GM21447 (cell line): ENCODE measurements at regions not wholly inside any gene's neighbourhood (a gene's known extent, or its start where the extent isn't known, plus 50 kb on each side); places are given as distances from the start of the nearest gene placed in this dataset.
"Not testable (repeated sequence)": the region's sequence is repeated elsewhere in the genome, so short reads cannot be mapped to it uniquely, and the experiment has no call there.

Experiments used
- ATAC-seq: cut with Tn5 transposase; IDR thresholded peaks from one replicate; pipeline ENCODE4 v1.9.1; 2021; ENCODE audit not compliant: unreplicated experiment

DNA sequence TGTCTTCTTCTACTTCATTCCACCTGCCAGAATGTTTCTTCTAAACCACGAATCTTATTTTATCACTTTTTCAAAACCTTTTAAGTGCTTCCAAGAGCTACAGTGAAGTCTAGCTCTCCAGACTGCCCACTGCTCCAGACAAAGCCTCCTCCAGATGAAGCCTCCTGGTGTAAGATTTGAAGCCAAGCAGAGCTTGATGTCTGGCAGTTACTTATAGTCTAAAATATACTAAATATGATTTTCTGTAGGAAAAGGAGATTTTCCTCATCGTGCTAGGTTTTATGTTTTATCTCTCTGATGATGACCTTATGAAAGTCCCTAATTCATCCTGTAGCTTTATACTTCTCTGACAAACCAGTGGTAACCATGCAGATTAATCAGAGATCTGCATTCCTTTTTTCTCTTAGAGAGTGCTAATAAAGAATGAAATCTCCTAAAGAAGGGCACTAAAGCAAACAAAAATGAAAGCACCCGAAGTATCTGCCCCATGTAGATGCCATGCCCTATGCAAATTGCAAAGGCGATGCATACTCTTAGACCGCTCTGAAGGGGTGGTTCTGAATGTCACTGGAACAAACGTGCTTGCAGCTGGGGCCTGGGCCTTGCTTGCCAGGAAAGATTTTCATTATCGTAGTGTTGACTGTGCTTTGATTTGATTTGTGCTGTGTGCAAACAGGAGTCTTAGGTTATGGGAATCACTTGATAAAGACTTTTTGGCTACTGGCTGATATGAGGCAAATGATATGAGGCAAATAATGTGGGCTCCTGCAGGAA lies 314.2 kb downstream of the PID1 start:
- no peak for ATAC-seq

DNA sequence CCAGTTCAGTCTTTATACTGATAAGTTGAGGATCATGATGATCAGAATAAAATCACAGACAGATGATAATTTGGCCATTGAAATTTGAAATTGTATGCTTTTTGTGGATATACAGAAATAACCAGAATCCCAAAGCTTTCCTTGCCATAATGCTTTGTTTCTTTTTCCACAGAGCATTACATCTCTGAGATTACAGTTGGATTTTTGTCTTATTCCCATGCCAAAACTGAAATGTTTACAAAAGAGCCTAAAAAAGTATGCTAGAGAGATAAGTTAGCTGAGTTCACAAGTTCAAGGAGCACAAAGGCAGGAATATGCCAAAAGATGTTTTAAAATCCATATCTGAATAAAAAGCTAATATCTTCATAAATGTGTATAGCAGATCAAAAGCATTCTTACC lies 321.3 kb downstream of the PID1 start:
- no peak for ATAC-seq

DNA sequence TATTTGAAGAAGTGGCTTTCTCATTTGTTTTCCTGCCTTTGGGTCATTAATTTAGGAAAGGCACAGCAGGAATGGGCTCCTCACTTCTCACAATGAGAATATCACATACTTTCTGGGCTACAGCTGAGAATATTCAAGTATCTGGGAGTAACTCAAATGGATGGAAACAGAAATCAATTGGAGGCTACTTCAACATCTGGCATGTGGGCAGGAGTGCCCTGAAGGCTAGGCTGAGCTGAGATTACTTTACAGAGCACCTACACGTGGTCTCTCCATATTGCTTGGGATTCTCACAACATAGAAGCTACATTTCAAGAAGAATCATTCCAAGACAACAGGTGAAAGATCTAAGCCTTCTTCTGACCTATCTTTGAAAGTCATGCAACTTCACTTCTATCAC lies 325.4 kb downstream of the PID1 start:
- ATAC-seq = no peak

DNA sequence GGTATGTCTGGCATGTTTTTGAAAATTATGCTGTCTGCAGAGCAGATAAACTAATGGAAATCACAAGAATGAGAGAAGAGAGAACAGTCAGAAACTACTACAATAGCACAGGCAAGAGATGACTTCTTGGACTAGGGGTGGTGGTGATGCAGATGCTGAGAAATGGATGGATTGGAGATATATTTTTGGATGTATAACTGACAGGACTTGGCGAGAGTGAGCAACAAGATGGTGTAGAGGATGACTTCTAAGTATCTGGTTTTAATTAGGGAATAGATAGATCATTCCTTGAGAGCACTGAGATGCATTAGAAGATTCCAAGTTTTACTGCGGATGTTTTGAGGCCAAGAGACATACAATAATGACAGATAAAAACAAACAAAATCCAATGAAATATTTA lies 328.2 kb downstream of the PID1 start:
- ATAC-seq = no peak

DNA sequence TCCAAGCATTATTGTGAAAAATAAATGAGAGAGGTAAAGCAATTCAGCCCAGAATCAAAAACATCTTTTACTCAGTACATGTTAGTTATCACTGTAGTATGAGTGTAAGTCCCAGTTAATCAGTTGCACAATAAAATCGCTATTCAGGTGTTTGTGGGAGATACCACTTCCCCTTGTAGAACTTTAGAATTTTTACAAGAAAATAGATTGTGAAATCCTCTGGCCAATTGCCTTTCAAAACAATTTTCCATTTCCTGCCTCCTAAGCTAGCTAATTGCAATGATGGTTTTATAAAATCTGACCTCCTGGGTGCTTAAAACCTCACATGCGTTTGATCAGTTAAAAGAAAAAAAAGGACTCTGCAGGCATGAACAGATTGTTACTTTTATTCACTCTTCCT lies 332.5 kb downstream of the PID1 start:
- ATAC-seq = no peak

DNA sequence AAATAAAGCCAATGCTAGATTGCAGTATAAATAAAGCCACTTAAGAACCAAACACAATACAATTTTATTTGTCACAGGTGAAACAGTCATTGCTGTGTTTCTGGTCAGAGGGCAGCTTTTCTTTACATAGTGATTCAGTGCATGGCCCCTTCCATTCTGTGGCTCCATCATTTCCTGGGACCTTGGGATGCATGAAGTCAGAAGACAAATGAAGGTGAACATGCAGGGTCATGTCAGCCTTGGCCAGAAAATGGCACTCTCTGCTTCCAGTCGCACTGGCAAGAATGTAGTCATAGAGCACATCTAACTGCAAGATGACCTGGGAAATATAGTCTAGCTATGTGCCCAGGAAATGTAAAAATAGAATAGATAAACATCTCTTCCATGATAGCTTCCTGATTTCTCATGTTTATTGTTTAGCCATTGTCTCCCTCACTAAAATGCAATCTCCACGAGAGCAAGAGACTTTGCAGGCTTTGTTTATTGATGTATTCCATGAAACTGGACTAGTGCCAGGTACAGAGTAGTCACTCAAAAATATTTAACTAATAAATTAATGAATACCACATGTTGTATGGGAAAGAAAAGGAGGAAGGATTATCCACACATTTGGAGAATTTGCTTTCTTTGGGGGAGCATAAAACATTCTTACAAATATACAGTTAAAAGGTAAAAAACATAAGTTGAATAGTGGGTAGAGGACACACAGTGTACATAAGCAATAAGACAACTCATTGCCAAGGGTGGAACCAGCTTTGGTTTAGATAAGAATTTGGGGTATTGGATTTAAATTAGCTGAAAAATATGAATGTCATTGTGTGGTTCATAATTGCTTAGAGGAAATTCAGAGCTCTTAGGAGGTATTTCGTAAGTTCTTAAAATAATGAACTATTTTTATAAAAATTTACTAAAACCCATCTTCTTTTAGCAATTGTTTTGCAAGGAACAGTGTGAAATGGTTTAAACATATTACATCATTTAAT lies 343.8 kb downstream of the PID1 start:
- ATAC-seq = no peak

DNA sequence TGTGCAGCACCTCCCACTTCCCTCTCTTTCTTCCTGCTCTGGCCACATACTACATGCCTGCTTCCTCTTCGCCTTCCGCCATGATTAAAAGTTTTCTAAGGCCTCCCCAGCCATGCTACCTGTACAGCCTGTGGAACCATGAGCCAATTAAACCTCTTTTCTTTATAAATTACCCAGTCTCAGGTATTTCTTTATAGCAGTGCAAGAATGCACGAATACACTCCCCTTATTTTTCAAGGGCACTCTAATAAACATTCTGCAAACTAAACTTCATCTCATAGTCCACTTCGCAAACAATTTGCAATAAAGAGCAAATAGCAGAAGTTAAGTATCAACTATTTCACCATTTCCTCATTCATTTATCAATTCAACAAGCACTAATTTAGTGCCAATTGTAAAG lies 351.3 kb downstream of the PID1 start:
- ATAC-seq = no peak

DNA sequence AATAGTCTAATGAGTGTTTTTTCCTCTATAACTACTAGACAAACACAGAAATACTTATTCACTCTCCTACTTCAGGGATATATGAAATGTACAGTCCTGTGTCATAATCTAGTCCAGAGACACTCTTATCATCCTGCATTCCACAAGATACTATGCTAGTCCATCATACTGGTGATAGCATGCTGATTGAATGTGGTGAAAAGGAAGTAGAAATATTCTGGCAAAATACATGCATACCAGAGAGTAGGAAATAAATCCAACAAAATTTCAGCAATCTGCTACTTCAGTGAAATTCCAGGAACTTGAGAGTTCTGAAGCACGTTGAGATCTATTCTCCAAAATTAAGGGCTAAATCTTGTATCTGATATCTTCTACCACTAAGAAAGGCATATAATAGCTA lies 353.9 kb downstream of the PID1 start:
- no peak for ATAC-seq

DNA sequence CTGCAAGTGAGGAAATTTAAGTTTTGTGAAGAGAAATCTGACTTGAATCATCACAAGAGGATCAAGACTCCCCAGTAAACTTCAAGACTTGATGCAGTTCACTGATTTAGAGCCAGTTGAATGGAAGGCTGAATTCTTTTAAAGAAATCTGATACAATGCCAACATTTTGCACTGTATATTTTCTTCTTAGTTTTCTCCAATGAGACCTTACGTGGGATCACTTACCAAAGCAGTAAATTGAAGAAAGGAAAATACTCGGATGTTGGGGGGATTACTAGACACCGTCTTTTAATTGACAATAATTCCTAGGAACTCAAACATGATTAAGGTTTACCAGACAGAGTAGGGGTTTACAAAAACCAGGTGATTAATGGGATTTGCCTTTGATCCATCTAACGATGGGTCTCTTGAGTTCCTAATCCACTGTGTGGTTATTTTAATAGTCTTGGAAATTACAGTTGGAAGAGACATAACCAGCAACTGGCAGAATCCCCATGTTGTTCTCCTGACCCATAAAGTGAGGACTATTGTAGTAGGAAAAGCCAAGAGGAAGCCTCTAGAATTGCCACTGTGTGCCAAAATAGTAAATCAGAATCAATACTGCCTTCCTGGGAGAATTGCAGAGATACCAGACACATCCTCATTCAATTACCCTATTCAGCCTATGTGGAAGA lies 354.5 kb downstream of the PID1 start:
- no peak for ATAC-seq

DNA sequence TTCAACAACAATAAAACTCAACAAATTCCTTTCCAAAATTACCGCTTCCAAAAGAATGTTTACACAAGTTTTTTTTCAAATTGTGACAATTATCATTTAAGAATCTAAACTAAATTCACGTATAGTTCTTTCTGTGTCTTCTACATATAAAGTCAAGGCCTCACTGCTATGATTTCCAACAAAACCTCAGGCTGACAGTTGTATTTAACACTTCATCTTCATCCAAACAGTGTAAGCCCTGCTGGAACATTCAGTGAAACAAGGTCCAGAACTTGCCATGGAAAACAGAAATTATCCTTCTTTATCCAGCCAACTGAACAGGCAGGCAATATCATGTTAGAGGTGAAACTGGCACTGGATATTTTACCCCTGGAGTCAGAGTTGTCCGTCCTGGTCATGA lies 357.9 kb downstream of the PID1 start:
- ATAC-seq = no peak

DNA sequence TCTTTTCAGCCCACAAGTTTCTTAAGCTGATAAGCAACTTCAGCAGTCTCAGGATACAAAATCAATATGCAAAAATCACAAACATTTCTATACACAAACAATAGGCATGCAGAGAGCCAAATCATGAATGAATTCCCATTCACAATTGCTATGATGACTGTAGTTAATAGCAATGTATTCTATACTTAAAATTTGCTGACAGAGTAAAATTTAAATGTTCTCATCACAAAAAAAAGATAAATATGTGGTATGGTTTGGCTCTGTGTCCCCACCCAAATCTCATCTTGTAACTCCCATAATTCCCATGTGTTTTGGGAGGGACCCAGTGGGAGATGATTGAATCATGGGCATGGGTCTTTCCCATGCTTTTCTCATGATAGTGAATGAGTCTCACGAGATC lies 360.2 kb downstream of the PID1 start:
- not testable (repeated sequence) for ATAC-seq

DNA sequence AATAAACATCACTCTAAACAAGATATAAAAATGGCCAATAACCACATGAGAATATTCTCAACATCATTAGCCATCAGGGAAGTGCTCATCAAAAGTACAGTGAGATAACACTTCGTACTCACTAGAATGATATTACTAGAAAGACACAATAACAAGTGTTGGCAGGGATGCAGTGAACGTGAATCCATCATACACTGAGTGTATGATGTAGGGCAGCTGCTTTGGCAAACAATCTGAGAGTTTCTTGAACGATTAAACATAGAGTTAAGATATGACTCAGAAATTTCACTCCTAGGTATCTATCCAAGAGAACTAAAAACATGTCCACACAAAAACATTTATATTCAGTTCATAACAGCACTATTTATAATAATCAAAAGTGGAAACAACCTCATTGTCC lies 368.9 kb downstream of the PID1 start:
- no peak for ATAC-seq

DNA sequence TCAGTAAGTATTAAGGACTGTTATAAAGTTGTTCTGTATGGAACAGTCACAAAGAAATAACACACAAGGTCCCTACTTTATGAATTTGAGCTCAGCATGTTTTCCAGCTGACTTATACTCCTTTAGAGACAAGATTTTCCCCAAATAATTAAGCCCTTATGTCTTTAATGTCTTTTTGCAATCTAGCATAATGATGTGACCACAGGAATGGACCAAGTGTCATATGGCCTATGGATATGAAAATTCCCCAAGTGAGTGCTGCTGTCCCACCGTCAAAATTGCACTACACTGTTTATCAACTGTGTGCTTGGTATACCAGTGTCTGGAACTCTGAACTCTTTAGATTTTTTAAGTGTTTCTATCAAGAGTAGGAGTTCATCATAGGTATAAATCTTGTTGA lies 369.6 kb downstream of the PID1 start:
- ATAC-seq = no peak

DNA sequence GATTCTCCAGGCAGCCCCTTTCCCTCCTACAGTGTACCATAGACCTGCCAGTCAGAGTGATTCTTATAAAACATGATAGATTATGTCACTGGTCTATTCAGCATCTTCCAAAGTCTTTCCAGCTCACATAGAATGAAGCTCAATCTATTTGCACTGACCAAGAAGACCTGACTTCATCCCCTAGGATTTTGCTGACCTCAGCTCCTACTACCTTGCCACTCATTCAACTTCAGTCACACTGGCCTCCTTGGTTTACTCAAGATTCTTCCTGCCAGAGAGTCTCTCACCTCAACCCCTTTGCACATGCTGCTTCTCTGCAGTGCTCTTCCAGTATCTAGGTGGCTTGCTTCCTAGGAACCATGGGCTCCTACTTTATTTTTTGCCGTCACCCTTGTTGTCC lies 392.9 kb downstream of the PID1 start:
- no peak for ATAC-seq

DNA sequence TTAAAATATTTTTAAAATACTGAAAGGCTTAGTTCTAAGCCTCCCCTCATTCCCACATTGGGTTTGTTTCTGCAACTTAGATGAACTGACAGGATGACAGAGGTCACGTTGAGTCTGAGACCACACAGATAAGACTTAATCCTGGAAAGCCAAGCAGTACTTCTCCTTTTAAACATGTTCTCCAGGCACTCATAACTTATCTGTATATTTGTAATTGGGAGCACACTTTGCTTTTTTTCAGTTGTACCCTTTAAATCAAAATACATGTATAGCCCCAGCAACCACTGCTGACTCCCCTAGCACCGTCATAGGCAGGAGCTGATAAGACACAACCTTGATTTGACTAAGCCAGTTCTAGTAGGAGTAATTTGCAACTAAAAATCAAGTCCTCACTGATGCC lies 394.8 kb downstream of the PID1 start:
- ATAC-seq = no peak

DNA sequence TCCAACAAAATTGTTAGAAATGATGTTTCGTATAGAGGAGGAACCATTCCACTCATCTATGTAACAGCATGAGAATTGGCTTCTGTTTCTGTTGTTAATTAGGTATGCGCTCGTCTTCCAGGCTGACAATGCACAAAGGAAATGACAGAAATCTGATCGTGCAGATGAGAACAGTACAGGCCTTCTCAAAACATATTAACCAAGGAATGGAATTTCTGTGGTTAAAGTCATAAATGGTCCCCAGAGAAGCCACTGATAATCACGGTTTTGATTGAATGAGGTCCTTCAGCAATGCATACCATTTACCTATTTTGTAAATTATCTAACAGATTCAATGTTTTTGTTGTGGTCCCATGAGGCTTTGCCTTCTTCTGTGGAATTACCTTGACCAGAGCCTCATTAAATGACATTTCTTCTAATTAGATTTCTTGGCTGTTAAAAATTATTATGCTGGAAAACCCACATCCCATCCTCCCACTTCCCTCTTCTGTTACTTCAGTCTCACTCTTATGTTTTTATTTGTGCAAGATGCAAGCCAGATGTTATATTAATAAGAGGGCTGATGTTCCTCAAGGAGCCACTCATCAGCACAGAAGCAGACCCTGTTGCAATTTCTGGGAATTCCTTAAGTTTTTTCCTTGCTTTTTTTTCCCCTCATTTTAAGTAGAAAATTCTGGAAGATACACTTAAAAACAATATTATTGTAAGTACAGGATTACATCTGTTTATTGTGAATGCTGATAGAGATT lies 395.8 kb downstream of the PID1 start:
- no peak for ATAC-seq

DNA sequence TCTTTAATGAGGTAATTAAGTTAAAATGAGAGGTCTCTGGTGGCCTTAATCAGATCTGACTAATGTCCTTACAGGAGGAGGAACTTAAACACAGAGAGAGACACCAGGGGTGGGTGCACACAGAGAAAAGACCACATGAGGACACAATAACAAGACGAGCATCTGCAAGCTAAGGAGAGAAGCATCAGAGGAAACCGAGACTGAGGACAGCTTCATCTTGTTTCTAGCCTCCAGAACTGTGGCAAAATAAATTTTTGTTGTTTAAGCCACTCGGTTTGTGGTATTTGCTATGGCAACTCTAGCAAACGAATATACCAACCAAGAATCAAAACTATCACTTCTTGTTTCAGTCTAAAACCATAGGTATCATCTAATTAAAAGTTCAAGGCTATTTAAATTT lies 400.1 kb downstream of the PID1 start:
- ATAC-seq = no peak

DNA sequence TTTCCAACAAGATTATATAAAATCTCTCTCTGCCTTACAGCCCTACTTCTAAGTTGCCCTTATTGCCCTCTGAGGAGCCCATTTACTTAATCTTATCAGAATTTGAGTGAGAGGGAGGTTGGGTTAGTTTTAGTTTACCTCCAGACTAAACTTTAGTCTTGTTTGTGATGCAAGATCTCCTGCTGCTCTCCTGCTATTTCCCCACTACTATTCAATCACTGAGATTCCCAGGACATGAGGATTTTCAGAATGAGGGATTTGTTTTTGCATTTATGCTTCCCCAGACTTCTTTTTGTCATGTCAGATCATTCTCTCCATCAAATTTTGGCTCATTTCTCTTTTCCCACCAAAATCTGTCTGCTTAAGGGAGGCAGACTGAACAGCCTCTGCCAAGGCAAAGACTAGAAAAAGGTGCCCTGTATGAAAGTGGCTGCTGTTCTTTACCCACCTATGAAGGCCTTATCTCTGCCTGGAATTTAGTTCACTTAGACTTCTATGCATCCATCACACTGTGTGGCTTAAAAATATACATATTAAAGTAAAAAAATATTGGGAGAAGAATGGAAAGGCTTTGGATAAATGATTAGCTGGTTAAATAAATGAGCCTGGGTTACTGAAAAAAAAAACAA lies 401.3 kb downstream of the PID1 start:
- no peak for ATAC-seq

DNA sequence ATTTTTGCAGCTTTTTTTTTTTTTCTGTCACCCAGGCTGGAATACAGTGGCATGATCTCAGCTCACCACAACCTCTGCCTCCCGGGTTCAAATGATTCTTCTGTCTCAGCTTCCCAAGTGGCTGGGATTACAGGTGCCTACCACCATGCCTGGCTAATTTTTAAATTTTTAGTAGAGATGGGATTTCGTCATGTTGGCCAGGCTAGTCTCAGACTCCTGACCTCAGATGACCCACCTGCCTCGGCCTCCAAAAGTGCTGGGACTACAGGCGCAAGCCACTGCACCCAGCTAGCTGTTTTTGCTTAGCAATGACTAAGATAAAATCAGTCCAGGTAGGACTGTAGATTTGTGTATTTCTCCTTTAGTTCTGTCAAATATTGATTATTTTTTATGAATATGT lies 403.7 kb downstream of the PID1 start:
- ATAC-seq = no peak

DNA sequence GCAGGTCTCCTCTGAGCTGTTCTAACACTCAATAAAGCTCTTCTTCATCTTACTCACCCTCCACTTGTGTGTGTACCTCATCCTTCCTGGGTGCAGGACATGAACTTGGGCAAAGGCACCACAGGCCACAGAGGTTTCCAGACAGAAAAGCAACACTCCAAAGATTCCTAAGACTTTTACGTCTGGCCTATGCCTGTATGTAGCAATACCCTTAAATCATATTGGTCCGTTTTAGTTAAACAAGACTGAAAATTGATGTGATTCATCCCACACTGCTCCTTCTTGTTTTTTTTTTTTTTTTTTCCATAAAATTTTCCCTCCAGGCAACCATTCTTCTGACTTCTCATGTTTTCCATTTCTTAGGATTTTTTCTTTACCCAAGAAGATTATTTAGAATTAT lies 404.3 kb downstream of the PID1 start:
- no peak for ATAC-seq

DNA sequence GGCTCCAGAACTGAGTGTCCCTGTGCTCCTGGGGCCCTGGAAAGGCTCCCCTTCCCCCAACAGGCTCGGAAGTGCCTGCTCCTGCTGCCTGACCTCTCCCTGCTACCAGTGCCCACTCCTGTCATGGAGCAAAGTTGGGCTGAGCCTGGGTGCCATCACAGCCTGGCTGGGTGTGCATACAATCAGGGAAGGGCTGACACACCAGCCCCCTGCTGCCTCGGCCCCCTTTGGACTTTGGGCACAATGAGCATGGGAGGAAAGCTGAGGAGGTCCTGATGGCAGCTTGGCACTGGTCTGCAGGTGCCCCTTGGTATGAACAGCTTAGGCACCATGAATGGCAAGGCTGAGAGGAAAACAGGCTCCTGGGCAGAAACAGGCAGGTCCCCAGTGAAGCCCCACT lies 405.0 kb downstream of the PID1 start:
- ATAC-seq = no peak
